CMK (cell line): ENCODE measurements at regions not wholly inside any gene's neighbourhood (a gene's known extent, or its start where the extent isn't known, plus 50 kb on each side); places are given as distances from the start of the nearest gene placed in this dataset.
"Not testable (repeated sequence)": the region's sequence is repeated elsewhere in the genome, so short reads cannot be mapped to it uniquely, and the experiment has no call there.

Experiments
- DNase-seq: peaks from one replicate; pipeline ENCODE4 v3.0.0-alpha.2; 2010; ENCODE audit warnings: low read depth

DNA sequence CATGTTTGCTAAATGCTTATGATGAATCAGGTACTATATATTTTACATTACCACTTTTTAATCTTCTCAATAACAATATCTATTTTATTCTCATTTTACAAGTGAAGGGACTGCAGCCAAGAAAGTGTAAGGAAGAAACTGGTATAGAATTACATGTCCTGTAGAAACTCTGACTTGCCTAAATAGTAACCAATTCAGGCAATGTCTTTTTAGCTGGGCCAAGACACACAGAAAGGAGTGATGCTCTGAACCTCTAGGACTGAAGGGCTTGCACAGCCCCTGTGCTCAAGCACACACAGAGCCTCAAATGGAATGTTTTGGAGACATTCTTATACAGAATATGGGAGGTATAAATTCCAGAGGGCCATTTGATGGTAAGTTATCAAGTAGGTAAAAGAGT is 286.4 kb upstream of the TNC start:
- no peak for DNase-seq

DNA sequence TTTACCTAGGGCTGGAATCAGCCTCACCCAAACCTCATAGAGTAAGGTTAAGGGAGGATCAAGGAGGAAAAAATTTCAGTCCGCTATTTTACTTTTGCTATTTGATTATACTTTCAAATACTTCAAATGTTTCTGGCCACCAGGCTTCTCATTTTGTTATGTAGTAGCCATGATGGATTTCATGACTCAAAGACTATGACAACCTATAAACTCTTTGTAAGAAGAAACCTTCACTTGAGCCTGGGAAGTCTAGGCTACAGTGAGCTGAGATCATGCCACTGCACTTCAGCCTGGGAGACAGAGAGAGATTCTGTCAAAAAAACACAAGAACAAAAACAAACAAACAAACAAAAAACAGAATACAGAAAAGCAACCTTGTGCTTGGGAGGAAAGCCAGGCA is 293.6 kb upstream of the TNC start:
- DNase-seq, result no peak

DNA sequence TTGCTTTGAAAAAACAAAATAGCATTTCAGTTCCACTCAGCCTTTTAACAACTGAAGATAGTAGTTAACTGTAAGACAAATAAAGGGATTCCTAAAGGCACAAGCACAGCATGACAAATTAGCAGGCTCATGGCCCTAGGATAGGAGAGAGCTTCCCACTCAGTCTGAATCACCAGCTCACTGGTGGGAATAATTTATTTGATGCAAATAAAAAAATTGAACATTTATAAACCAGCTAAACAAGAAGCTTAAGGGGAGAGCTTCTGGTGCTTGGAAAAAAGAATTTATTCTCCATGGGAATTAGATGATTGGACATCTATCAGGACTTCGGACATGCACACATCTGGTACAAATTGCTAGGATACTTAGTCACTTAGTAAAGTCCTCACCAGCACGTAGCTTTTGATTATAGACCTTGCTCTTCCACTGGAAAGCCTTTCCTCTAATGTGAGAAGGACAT is 294.1 kb upstream of the TNC start:
- DNase-seq, result no peak

DNA sequence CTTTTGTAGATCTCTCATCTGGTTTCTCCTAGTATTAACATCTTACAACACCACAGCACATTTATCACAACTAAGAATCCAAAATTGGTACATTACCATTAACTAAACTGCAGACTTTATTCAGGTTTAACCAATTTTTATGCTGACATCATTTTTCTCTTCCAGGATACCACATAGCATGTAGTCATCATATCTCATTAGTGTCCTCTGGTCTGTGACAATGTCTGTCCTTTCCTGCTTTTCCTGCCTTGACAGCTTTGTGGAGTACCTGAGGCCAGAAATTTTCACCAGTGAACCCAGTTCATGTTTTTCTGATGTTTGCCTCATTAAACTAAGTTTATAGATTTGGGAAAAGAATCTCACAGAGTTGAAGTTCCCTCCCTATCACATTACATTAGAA is 294.7 kb upstream of the TNC start:
- DNase-seq, result no peak

DNA sequence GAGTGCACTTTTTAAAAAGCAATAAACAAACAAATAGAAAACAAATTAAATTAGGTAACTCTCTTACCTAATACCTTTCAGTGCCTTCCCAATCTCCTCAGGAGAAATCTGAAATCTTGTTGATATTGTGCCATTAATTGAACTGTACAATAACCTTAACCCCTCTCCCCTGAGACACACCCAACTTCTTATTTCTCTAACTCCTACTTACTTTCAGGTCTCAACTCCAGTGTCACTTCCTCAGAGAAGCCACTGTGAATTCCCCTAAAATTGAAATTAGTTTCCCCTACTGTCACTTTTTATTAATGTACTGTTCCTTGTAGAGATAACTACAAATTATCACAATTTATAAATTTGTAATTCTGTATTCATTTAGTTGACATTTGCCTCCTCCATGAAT is 295.3 kb upstream of the TNC start:
- DNase-seq, result no peak

DNA sequence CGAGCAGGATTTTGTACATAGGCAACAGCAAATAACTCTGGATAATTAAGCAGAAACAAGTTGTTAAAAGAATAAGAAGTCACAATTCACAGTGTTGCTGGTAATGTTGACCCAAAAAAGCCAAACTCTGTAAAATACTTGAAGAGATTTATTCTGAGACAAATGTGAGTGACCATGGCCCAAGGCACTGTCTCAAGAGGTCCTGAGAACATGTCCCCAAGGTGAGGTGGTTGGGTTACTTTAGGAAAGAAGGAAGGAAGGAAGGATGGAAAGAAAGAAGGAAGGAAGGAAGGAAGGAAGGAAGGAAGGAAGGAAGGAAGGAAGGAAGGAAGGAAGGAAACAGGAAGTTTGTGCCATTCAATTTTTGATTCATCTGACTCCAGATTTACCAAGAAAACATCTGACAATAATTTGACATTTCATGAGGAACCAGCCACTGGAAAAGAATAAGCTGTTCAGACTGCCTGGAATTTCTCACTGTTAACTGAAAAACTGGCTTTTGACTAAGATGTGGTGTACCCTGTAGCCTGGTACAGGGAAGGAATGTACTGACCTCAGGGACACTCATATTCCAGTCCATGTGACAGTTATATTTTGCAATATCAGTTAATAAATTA is 295.9 kb upstream of the TNC start:
- DNase-seq, result no peak

DNA sequence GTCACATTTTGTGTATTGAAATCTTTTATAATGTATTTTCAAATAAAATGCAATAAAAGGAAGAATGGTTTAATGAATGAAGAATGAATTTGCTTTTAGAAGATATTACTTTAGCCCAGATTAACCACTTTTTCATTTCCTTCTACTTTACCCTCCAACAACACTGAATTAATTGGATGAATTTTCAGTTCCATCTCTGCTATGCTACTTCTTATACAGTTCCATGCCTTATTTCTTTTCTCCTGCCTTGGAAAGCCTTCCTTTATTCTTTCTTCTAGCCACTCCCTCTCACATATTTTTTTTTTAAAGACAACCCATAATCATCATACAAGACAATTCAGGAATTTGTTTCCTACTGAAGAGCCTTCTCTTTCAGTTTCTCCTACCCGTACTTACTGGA is 296.6 kb upstream of the TNC start:
- no peak for DNase-seq

DNA sequence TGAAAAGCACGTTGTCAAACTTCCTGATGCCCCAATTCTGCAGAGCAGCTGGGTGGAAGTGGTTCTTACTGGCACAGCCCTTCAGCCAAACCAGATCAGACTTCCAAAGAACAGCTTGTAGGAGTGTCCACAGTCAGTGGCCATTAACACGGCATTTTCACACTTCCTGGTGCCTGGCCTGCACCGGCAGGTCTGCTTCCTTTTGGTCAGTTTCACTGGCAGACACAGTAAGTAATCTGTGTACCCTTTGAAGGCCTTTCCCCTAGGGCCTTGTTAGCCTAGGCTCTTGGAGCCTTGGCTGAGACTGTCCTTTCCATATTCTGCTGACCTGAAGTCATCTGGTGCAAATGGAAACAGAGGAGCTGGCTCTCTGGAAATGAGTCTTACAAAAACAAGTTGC is 297.5 kb upstream of the TNC start:
- no peak for DNase-seq

DNA sequence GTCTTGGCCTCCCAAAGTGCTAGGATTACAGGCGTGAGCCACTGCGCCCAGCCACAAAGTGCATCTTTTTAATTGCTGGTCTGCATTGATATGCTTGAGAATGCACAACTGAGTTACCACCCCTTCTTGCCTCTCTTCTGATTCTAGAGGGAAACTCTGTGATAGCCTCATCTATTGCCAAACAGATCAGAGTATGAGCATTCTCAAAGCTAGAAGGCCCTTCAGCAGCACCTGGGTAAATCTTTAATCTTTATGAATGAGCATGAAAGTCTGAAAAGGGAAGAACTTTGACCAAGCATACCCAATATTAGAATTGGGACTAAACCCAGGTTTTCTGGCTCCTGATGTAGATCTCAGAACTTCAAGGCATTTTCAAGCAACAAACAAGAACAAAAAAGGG is 298.3 kb upstream of the TNC start:
- DNase-seq, result no peak

DNA sequence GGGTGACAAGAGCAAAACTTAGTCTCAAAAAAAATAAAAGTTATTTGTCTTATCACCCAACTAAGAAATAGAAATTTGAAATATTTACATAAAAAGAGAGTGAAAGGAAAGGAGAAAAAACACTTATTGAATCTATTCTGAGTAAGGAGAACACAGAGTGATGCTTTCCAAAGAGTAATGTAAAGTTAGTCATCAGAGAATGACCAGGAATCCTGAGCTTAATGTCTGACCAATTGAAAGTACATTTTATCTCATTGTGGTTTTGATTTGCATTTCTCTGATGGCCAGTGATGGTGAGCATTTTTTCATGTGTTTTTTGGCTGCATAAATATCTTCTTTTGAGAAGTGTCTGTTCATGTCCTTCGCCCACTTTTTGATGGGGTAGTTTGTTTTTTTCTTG is 300.2 kb upstream of the TNC start:
- not testable (repeated sequence) for DNase-seq

DNA sequence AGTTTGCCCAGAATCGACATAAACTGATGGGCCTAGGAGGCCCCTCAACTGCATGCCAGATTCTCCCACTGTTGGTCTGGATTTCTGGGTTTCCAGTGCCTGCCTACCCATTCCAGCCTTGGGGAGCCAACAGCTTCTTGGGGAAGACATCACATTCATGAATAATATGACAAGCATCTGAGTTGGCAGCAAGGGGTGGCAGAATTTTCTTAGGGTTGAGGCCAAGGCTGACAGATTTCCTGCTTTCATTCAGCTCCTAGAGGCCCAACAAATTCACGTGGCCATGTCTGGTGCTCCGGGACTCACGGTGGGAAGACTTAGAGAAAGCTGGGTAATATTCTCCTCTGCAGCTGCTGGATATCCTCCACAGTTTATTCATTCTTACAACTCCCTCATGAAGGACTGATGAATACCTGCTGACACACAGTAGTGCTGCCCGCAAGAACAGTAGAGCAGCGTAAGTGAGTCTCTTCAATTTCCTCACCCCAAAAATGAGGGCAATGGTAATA is 305.0 kb upstream of the TNC start:
- DNase-seq, result no peak

DNA sequence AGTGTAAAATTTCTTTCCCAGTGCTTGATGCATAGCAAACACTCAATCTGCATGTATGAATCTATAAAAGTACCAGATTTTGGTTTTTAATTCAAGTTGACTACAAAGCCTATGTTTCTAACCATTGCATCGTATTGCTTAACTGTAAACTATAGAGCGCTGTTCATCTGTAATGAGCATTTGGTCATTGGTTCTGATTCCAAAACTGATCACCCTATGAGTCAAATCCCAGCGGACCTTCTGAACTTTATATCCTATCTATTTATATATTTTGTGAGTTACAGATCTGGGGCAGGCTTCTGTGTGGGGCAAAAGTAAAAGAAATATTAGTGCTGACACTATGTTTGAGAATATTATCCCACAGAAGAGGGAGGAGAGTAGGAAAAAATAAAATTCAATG is 305.7 kb upstream of the TNC start:
- no peak for DNase-seq

DNA sequence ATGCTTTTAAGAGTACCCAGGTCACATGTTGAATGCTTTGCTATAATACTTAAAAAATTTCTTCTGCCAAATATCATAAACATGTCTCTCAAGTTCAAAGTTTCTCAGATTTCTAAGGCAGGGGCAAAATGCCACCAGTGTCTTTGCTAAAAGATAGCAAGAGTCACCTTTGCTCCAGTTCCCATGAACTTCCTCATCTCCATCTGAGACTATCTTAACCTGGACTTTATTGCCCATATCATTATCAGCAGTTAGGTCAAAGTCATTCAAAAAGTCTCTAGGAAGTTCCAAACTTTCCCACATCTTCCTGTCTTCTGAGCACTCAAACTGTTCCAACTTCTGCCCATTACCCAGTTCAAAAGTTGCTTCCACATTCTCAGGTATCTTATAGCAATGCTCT is 307.6 kb upstream of the TNC start:
- DNase-seq, result no peak

DNA sequence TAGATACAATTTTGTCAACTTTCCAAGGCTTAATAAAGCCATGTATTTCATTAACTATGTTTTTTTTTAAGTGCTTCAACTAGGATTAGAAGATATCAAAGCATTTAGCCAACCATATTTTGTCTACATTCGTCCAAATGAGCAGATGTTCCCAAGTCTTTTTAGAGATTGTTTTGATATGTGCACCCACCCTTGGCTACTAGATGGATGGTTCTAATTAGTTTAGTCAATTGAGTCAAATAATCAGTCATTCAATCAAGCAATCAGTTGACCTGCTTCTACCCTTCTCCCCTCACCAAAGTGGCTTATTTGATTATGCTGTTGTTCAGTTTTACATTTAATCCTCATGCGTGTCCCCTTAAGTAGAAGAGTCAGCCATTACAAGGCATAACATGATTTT is 319.5 kb upstream of the TNC start:
- no peak for DNase-seq

DNA sequence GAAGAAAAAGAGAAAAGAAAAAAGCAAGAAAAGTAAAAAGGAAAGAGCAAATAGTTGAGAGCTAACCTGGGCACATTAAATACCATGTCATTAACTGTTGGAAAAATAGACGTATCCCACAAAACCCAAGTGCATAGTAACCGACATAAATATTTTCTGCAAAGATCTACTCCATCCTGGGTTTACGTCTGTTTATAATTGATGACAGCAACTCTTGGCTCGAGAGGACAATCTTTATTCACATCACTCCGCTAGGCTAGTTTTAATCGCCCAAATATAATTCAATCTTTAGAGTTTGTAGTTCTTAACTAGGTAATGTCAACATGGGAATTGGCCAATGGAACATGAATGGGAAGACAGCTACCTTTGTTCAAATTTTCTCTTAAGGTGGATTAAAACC is 321.7 kb upstream of the TNC start:
- DNase-seq, result no peak

DNA sequence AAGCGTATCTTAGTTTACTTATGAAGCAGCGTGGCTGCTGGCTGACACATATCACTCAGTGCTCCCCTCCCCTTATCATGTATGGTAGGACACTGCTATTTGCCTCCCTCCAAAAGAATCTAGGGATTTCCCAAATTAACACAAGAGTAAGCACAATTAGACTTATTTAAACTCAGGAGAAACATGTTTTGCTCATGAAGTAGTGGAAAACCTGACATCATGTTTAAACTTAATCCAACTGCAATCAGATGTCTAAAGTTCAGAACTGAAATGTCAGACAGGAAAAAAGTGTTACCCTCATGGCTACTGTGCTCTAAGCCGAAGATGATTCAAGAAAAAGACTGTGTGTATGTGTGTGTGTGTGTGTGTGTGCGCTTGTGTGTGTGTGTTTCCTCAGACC is 324.1 kb upstream of the TNC start:
- no peak for DNase-seq

DNA sequence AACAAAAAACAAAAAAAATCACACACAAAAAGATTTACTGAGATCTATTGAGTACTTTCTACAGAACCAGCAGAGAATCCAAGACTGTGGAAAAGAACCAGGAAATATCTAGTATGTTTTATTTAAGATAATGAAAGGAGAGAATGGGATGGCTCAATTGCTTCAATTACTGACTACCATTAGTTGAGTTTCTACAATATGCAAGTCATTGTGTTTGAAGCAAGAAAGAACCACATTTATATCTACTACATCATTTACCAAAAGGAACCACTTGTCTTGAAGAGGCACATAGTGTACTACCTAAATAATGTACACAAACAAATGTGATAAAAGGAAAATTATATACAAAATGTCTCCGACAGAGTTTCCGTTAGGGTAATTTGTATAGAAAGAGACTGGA is 325.9 kb upstream of the TNC start:
- no peak for DNase-seq

DNA sequence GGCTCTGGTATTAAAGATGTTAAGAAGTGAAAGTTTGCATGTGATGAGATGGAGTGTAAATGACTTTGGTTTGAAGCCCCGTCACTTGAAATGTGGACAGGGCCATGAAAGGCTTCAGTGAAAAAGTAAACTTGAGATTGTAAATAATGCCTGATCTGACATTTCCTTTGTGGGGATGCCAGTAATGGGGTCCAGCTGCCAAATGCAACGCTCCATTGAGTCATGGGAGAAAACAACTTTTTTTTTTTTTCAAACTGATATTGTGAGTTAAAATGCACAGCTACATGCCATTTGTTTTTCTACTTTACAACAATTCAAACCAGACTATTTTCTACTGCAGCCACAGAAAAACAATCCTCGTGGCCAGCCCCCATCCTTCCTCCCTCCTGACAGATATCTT is 327.0 kb upstream of the TNC start:
- DNase-seq, result no peak

DNA sequence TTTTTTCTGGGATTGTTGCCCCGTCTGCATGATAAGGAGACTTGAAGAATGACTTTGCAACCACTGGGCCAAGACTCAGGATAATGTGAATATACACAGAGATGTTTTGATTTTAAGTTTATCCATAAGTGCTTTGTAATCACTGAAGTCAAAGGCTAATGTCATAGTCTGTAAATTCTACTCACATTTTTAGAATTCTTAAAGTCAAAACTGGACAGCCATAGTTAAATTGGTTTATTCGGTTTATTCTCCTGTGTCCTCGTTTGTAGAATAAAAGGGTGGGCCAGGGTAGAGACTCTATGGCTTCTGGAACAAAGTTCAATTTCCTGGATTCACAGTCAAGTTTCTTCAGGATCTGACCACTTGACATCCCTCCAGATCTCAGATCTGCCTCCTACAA is 327.7 kb upstream of the TNC start:
- DNase-seq, result no peak

DNA sequence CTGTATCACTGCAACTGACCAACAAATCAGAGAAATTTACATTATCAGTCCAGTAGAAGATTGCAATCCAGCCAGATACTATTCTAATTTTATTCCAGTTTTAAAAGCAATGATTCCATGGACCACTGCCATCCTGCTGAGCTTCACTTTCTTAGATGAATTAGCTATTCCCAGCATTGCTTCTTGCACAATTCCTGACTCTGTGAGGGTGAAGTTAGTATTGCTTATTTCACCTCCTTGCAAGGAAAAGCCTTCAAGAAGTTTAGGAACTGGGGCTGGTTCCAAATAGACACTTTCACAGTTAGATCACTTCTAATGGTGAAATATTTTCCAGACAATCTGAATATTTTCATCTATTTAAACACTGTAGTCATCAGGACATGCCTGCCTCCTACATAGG is 338.6 kb upstream of the TNC start:
- no peak for DNase-seq

DNA sequence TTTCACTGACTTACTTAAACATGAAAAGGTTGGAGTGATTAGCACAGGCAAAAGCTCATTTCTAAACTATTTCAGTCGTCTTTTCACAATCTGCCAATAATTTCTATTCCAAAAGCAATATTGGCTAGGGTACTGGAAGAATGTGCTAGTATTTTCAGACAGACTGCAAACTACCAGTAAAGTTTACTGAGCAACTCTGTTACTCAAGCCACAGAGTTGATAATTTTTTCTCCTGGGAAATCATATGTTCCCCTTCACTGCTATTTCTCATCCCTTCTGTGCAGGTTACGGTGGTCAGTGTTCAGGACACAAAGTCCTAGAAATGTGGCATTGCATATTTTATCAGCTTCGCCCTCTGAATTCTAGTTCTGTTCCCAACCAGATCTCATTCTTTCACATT is 343.3 kb upstream of the TNC start:
- DNase-seq, result no peak

DNA sequence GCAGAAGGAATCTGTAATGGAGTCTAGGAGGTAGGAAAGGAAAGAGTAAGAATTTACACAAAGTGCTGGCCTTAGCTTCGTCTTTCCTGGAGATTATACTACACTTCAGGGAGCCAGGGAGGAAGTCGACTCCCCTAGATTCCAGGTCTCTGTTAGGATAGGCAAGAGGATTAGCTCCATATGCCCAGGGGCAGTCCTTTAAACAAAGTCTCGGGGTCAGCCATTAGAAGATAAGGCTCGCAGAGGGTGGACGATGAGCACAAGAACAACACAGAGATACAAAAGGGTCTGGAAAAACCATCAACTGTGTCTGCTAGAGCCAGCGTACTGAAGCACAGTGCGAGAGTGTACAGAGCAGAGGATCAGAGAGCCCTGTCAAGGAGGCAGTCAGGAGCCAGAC is 344.7 kb upstream of the TNC start:
- no peak for DNase-seq

DNA sequence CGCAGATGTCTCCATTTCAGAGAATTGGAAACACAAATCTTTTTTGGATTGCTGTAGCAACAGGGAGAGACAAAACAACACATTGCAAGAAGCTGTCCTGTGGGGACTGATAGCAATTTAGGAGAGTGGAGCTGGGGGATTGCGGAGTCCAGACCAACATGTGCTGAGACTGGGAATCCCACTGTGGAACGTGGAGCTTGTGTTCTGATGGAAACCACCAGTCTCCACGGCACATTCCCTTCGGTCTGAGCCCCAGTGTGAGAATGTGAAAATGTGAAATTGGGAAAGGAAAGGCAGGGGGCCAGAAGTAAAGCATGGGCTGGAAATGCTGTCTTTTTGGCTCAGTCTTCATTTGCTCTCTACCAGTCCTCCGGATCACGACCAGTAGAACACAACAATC is 348.8 kb upstream of the TNC start:
- no peak for DNase-seq

DNA sequence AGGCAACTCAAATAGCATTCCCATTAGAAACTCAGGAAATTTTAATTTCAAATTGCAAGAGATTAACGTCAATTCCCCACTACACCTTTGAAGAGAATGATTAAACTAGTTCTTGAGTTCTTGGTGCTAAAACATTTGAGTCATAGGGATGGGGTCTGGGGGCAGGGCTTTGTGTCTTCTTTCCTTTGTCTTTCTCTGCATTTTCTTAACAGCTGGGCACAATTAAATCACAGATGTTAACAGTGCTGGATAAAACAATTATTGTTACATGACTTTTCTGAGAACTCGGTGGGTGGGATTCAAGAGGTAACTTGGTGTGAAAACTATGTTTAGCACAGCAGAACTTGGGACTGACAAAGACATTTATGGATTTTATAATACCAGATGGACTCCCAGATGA is 351.9 kb upstream of the TNC start:
- no peak for DNase-seq

DNA sequence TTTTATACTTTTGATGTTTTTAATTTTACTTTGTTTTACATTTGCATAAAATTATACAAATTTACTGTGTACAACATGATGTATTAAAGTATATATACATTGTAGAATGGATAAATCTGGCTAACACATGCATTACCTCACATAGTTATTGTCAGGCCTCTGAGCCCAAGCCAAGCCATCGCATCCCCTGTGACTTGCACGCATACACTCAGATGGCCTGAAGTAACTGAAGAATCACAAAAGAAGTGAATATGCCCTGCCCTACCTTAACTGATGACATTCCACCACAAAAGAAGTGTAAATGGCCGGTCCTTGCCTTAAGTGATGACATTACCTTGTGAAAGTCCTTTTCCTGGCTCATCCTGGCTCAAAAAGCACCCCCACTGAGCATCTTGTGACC is 355.1 kb upstream of the TNC start:
- not testable (repeated sequence) for DNase-seq
